Stimulated activated CD8-positive, alpha-beta memory T cell treated with anti-CD3 and anti-CD28 coated beads, Interleukin-12 subunit alpha, Interleukin-12 subunit beta, amount 100 ng/mL, for 1 hour (primary cell): ENCODE measurements at regions not wholly inside any gene's neighbourhood (a gene's known extent, or its start where the extent isn't known, plus 50 kb on each side); places are given as distances from the start of the nearest gene placed in this dataset.
"Not testable (repeated sequence)": the region's sequence is repeated elsewhere in the genome, so short reads cannot be mapped to it uniquely, and the experiment has no call there.

Source experiments
- DNase-seq: peaks from one replicate; pipeline ENCODE4 v3.0.0-alpha.2; 2020; ENCODE audit warnings: low read depth

DNA sequence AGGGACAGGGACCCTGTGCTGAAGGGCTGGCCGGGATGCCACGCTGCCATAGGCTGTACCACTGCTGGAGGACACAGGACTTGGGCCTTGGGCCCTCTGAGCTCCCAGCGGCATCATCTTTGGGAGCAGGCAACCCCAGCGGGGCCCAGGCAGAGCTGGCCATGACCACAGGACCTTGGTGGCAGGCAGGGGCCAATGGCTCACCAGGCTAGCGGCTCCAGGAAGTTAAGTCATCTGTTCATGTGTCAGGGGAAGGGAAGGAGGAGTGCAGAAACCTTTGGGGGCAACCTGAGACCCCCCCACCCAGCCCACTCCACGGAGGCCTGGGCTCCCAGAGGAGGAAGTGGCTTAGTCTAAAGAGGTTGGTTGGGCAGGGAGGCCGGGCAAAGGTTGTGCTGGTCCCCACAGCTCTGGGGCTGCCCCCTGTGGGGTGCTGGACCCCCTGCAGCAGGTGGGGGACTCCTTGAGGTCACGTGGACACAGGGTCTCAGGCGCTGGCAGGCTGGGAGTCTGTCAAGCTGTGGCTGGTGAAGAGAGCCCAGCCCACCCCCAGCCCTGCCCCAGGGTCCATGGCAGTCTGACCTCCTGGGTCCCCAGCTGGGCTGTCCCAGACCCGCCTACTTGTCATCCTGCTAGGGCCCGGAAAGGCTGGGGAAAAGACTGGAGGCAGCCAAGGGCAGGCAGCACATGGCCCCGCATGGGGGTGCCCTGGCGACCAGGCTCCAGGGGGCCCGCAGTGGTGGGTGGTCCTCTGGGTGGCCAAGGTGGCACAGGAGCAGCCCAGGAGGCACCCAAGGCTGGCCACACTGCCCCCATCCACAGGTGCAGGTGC, 184.3 kb downstream of the IGLL1 start:
- no peak for DNase-seq

DNA sequence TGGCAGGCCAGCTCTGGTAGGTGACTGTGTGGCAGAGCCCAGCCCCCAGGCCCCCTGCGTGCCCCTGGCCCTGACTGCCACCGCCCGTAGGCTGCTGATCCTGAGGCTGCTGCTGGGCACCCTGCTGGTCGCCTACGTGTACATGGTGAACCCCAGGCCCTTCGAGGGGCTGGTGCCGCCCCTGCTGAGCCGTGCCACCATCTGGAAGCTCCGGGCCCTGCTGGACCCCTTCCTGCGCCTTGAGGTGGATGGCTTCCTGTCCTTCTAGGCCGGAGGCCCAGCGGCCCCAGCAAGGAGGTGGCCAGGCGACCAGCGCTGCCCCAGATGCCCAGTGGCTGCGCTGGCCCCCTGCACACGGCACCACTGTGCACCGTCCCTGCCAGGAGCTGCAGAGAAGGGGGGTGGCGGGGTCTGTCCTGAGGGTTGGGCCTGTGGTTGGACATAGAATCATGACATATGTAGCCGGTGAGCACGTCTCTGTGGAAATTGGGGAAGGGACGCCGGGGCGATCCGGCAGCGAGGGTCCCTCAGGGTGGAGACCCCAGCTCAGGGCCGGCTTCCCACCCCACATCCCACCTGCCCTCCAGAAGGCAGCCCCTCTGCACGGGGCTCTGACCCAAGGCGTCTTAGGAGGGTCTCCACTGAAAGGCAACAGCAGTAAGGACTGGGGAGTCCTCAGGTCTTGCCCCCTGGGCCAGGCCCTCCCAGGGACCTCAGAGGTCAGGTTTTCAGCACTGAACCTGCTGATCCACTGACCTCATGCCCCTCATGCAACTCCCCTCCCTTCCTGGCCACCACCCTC, 185.4 kb downstream of the IGLL1 start:
- DNase-seq = no peak

DNA sequence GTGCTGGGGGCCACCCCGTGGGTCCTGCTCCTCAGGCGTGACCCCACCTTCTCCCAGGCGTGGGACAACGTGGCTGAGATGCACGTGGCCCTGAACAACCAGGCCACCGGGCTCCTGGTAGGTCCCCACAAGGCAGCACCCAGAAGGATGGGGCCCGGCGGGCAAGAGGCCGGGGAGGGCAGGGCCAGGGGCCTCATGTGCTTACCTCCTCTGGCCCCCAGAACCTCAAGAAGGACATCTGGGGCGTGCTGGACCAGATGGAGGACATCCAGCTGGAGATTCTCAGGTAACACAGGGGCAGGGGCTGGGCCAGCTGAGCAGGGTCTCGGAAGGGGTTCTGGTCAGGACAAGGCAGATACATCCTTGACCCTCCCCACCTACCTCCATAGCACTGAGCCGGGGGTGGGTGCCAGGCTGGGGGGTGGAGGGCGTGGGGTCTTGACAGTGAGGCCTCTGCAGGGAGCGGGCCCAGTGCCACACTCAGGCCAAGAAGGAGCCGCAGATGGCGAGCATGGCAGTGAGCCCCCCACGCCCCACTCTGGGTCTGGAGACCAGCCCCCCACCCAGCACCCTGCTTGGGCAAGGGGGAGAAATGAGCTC, 186.3 kb downstream of the IGLL1 start:
- no peak for DNase-seq

DNA sequence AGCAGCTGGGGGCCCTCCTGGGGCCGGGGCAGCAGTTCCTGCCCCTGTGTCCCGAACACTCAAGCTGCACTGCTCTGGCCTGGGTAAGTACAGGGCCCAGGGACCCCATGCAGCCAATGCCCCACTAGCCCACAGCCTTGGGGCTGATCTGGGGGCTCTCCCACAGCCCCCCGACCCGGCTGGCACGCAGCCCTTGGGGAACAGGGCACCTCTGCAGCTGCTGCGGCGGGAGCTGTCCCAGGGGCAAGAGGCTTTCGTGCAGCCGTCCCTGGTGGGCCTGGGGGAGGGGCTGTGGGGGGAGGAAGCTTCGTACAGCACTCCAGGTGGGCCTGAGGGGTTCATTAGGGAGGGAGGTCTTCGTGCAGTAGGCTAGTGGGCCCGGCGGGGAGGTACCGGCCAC, 186.9 kb downstream of the IGLL1 start:
- DNase-seq = not testable (repeated sequence)

DNA sequence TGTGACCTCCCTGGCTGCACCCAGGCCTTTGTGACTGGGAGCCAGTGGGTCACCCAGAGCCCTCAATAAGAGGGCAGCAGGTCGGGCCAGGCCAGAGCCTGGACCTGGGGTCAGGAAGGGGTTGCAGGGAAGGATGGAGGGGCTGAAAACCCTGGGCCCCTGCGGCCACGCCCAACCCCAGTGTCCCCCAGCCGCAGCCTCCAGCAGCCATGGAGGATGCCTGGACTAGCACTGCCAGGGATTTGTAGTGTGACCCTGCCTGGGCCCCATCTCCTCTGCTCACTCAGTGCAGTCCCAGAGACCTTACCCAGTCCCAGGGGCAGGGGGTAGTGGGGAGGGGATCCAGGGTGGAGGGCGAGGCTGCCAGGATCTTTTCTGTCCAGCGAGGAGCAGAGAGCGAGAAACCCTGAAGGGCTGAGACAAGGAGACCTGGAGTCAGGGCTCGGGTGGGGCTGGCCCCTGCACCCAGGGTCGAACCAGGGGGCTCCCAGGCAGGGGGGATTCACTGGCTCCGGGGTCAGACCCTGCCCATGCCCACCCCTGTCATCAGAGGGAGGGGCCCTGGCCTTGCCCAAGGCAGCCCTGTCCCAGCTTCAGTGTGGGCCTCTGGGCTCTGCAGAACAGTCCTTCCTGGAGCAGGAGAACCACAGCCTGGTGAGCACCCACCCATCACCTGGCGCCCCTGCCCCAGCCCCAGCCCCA, 187.5 kb downstream of the IGLL1 start:
- no peak for DNase-seq

DNA sequence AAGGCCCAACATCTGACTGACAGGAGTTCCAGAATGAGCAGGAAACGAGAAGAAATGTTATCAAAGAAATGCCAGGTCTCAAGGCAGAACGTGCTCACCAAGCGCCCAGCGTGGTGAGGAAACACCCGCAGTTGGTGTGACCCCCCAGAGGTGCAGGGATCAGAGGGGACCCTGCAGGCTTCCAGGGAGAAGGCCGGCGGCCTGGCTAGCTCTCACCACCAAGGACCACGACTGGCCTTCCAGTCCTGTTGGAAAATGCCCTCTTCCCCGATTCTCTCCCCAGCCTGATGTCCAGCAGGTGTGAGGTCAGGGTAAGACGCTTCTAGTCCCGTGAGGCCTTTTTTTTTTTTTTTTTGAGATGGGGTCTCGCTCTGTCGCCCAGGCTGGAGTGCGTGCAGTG, 189.1 kb downstream of the IGLL1 start:
- no peak for DNase-seq

DNA sequence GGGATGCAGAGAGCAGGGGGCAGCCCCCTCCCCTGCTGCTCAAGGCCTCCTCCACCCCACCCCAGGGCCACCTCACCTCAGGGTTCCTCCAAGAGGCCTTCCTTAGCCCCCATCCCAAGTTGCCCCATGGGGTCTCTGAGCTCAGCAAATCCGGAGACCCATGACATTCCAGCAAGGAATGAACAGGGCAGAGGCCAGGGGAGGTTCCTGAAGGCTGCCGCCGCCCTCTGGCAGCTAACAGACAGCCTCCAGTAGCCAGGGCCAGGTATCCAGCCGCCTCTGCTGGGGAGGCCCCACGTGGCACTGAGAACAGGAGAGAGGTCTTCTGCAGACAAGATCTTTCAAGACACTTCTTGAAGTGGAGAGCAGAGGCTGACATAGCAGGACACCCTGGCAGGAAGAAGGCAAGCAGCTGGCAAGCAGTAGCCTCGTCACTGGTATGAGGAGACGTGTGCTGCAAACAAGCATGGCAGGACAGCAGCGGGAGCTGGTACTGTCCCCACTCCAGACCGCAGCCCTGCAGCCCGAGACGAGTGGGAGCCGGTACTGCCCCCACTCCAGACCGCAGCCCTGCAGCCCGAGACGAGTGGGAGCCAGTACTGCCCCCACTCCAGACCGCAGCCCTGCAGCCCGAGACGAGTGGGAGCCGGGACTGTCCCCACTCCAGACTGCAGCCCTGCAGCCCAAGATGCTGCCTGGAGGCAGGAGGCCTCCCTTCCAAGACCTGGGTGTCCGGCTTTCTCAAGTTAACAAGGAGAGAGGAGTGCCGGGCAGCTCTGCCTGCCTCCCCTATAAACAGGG, 190.6 kb downstream of the IGLL1 start:
- DNase-seq = no peak

DNA sequence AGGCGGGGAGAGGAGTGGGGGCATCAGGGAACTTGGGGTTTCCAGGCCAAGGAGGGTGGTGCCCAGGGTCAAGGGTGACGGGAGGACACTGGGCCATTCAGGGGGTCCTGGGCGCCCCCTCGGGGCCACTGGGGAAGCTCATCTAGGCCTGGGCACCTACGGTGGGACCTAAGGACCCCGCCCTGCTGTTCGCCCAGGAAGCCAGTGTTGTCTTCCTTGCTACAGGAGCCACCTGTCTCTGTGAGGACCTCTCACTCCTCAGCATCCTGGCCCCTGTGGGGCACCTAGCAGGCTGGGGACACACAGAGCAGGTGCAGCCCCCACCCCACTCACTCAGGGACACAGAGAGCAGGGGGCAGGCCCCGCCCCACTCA, 191.6 kb downstream of the IGLL1 start:
- no peak for DNase-seq

DNA sequence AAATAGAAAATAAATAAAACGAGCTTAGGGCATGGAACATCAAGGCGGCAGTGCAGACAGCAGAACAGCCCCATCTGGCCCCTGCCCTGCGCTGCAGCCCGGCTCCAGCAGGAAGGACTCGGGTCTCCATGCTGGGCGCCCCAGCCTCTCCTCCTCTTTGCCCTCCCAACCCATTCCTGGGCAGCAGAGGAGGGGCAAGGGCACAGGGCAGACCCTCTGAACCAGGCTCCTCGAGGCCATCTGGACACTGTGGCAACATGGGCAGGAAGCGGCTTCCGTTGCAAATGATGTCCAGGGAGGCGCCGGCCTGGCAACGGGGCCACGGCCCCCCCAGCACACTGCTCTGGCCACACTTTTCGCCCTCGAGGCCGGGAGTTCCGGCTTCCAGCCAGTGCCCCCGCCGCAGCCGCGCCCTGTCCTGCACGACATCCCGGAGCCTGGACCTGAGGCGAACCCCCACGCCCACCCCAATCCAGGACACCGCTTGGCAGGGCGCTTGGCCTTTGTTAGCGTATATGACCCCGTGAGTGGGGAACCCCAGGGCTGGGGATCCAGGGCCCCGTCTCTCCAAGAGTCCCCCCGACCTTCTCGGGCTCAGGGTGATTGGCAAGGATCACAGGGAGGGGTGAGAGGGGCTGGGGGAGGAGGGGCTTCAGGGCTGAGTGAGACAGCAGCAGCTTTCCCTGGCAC, 192.1 kb downstream of the IGLL1 start:
- DNase-seq = no peak

DNA sequence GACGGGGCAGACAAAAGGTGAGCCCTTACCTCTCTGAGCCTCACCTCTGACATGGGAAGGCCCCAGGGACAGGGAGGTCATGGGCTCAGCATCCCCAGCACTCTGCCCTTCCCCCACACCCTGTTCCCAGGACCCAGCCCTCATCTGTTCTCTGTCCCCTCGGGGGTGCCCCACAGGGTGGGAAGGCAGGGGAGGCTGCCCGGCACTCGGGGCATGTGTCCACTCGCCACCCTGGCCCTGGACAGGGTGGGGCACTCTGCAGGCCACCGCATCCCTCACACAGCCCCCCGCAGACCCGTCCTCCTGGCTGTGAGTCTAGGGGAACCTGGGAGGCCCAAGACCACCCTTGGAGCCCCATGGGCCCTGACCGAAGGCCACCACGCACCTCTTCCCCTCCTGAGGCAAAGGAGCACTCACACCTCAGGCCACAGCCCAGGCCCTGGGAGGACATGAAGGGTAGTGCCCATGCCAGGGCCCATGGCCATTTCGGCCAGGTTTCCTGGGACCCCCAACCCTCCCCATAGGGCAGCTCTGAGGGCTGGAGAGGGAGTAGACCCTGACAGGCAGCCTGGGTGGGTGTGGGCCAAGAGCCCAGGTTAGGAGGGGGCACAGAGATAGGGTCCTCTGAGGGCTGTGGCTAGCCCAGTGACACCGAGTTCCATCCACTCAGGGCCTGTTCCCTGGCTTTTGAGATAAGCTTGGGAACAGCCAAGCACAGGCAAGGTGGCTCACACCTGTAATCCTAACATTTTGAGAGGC, 193.1 kb downstream of the IGLL1 start:
- no peak for DNase-seq

DNA sequence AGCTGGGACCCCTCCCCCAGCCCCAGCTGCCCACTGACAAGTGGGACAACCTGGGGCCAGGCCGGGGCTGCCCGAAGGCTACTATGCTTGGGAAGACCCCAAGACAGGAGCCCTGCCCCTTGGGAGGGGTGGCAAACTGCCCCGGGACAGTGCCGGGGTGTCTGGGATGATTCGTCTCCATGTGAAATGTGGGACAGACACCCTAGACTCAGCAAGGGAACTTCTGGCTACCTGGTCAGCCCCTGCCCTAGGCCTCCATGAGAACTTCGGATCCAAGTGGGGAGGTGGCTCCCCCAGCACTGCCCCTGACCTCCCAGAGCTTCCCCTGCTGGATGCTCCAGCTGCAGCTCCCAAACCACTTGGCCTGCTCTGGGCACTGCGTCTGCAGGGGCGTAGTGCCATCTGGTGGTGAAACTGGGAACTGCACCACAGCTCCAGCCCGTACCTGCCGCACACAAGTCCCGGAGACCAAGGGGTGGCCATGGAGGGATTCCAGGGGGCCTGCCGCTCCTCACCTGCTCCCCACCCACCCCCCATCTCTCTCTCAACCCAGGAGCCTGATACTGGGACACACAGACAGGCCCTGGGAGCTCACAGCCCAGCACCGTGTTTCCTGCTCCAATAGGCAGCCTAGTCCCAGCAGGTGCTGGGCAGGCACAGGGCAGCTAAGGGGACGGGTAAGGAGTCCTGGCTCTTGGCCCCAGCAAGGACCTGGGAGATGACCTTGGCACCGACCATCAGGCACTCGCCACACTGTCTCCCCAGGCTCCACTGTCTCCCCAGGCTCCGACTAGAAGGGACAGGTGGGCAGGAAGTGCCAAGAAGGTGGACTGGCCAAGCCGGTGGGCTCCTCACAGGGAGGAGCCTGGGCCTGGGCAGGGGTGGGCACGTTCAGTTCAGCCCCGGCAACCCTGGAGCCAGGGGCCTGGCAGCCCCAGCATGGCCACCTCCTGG, 194.1 kb downstream of the IGLL1 start:
- peak; percentile 65 for DNase-seq

DNA sequence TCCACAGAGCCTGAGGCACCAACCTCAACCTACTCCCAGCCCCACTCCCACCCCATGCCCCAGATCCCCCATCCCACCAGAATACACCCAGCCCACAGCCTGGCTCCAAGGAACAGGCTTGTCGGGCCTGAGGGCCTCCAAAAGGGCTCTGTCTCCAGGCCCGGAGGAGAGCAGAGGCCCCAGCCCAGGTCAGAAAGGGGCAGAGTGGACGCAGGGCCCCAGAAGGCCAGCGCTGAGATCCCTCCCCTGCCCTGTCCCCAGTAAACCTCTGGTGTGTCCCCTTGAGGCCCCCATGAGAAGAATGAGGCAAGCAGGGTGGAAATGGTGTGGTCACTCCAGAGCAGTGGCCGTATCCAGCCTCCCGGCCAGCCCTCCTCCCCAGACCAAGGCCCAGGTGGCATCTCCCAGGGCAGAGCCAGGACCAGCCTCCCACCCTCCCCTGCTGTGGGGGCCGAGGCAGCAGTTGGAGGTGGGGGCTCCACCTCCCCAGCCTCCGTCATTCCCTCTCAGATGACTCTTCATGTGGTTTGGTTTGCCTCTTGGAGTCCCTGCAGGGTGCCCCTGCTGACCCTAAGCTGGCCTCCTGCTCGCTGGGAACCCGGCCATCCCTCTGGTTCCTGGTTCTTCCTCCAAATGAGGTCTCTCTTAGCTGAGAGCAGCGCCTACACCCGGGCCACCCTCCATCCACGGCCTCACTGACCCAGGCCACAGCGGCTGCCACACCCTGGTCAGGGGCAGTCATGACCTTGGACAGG, 195.0 kb downstream of the IGLL1 start:
- no peak for DNase-seq

DNA sequence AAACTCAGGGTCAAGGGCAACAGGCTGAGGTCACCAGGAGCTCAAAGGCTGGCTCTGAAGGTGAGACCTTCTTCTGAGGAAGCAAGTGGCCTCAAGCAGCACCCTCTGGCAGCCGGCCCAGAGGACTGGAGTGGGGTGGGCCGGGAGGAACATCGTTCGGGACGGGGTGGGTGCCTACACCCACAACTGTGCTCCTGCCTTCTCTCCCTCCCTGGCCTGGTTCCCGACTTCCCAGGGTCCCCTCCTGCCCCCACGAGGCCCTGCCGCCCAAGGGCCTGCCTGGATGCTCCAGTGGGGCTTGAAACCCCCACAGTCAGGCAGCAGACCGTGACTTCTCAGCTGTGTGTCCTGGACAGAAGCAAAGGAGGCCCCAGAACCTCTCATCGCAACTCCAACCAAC, 195.7 kb downstream of the IGLL1 start:
- no peak for DNase-seq

DNA sequence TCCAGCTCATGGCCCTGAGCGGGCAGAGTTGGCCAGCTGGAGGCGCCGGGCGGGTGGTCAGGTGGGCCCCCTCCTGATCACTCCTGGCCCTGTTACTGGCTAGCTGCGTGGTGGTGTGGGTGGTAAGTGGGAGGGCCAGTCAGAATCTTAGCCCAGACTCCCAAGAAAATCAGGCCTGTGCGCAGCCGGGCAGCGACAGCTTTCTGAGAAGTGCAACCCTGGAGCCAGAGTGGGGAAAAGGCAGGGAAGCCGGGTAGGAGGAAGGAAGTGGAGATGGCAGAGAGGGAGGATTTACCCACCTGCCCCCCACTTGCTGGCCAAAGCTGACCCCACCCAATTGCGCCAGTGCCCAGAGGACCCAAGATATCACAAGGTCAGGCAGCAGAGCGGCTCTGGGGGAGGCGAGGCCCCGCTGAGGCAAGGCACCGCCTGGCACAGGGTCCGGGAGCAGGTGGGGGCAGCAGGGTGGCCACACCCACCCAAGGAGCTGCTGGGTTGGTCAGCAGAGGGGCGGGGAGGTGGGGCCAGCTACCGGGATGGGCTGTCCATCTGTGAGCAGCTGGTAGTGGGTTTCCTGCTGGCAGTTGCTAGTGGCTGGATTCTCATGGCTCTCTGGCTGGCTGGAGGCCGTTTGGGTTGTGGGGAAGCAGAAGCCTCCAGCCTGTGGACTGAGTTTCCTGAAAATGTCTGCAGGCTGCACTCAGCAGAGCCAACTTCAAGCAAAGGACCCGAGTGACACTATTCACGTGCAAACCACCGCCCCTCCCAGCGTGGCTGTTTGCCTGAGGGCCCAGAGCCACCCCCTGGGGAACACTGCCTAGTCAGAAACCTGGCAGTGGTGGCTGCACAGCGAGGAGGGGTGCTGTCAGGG, 196.4 kb downstream of the IGLL1 start:
- DNase-seq = no peak

DNA sequence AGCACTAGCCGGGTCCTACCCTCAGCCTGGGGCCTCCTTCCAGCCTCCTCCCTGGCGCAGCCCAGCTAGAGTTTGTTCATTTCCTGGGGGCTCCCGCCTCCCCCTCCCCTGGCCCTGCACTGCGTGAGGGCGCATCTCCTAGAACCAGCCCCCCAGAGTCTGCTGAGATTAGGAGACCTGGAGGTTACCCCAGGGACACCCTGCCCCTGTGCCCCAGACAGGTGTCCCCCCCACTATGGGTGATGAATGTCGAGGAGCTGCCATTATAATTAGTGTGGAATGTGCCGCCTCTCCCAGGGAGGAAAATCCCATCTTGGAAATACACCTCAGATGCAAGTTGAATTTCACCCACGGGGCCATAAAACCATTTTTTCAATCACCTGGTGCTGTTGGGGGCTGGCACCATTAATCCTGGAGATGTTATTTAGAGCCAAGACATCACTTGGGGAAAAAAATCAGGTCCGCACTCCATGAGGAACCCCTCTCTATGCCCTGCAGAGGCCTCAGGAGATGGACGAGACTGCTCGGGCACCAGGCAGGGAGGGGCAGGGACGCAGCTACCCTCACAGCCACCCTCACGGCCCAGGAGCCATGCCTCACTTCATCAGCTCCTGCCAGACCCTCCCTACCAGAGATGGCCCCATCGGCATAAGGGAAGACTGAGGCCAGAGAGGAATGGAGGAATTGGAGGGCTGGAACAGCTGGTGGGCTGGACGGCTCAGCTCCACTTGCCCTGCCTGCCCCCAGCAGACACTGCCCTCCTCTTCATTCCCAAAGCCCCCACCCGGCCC, 197.5 kb downstream of the IGLL1 start:
- DNase-seq = no peak

DNA sequence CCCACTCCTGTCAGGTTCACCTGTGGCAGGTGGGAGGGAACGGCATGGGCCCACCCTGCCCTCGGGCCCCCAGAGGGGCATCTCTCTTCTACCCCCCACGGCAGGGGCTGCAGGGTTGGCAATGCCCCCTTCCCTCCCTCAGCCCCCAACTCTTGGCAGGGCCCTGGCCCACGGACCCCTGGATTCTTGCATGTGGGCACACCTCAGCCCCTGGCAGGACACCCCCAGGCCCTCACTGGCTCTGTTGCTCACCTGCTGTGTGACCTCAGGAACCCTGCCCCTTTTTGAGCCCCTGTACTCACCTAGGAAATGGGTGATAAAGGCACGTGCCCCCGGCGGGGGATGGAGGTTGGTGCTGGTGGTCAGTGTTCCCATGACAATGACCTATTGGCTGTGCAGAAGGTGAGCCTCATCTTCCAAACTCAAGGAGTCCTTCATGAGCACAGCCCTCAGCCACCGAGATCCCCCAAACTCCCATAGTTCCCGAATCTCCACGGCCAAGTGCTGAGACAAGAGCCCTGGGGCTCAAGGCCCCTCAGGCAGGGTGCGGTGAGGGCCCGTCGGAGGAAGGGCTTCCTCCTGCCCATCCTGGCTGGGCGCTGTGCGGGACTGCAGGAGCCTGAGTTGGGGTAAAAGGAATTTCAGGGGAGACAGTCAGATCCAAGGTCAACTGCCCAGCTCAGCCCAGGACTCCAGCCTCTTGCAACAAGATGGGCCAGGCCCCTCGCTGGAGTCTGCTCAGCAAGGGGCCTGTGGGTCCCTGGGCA, 198.2 kb downstream of the IGLL1 start:
- no peak for DNase-seq
